Coronary artery (tissue), 2 donors: ENCODE measurements at regions not wholly inside any gene's neighbourhood (a gene's known extent, or its start where the extent isn't known, plus 50 kb on each side); places are given as distances from the start of the nearest gene placed in this dataset.
A peak's percentile ranks its signal among the peaks of the same experiment; 100 is the strongest.
"Not testable (repeated sequence)": the region's sequence is repeated elsewhere in the genome, so short reads cannot be mapped to it uniquely, and the experiment has no call there.

Experiments used
- DNase-seq: peaks from one replicate; pipeline ENCODE4 v3.0.0-alpha.2; 2017; ENCODE audit warnings: low spot score
- H3K27ac ChIP-seq, 2 donors: fragments of 200-600 bp; sonication (generic); one replicate each; pipeline ENCODE4 v1.5.1; 2016 to 2019
- H3K4me3 ChIP-seq: fragments of 200-600 bp; sonication (generic); 2 replicates; pipeline ENCODE4 v1.5.1; 2016; ENCODE audit warnings: mild to moderate bottlenecking, moderate library complexity
- CTCF ChIP-seq: fragments of 200-600 bp; sonication (generic); IDR thresholded peaks from one replicate; pipeline ENCODE4 v1.5.1; 2019; ENCODE audit warnings: antibody characterized with exemption

- no peak for TF ChIP-seq CTCF
- peak; percentile 43 for DNase-seq
- Histone ChIP-seq H3K27ac (no peak overlapping the region), H3K4me3 (no peak overlapping the region)
These were observed 4485.9 kb upstream of the OR11H1 start for GRCh38 chr22:11042116-11042515.

- DNase-seq, H3K4me3 ChIP-seq, H3K27ac ChIP-seq: not testable (repeated sequence)
These were observed 4484.7 kb upstream of the OR11H1 start for GRCh38 chr22:11043289-11043688.

- H3K4me3 ChIP-seq, DNase-seq, H3K27ac ChIP-seq: not testable (repeated sequence)
These were observed 4479.1 kb upstream of the OR11H1 start for GRCh38 chr22:11048884-11049283.

- peak; percentile 70 for DNase-seq
- not testable (repeated sequence) for H3K27ac ChIP-seq, H3K4me3 ChIP-seq
These were observed 4477.8 kb upstream of the OR11H1 start for GRCh38 chr22:11050226-11050625.

DNA sequence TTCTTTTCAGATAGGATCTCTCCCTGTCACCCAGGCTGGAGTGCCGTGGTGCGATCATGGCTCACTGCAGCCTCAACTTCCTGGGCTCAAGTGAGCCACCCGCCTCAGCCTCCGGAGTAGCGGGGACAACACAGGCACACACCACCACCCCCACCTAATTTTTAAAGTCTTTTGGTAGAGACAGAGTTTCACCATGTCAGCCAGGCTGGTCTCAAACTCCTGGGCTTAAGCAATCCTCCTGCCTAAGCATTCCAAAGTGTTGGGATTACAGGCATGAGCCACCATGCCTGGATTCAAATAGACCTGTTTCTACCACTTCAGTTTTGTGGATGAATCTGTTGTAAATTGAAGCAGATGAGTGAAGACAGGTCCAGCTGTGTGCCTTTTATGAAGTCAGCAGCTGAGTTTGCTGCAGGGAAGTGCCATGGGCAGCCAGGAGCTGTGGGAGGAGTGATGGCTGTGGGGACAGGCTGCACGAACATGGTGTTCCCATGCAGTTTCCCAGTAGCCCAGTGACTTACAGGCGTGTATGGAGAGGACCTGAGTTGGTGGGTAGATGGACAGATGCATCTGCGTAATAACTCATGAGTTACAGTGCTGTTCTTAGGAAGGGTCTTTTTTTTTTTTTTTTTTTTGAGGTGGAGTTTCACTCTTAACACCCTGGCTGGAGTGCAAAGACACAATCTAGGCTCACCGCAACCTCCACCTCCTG, 4476.4 kb upstream of the OR11H1 start:
- DNase-seq = peak; percentile 76
- not testable (repeated sequence) for H3K27ac ChIP-seq, H3K4me3 ChIP-seq

- not testable (repeated sequence) for H3K4me3 ChIP-seq, H3K27ac ChIP-seq
- peak; percentile 76 for DNase-seq
These were observed 4474.3 kb upstream of the OR11H1 start for GRCh38 chr22:11053403-11054344.

DNA sequence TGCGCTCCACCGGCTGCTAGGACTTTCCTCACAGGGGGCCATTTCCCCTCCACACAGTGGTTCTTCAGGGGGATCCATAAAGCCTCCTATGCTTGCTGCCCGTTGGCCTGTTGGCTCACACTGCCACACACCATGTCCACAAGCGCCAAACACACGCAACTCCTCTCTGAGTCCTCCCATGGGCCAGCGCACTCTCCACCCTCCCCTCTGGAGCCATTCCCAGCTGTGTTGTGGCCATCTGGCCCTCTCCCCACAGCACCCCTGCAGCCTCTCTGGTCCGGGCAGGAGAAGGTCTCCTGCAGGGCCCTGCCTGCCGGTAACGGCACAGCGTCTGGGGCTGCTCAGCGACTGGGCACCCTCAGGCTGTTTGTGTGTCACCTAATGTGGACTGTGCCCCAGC, 4473.3 kb upstream of the OR11H1 start:
- DNase-seq = peak; percentile 78

DNA sequence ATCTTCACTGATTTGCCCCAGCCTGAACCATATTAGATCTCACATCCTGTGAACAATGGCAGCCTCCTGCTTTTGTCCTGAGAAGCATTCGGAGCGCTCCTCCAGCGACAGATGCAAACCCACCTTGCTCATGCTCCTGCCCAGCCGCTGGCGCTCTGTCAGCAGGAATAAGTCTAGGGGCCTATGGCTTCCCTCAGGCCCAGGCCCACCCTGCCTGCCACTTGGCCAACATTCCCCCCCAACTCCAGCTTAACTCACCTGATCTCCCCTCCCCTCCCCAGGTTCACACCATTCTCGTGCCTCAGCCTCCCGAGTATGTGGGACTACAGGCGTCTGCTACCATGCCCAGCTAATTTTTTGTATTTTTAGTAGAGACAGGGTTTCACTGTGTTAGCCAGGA, 4472.8 kb upstream of the OR11H1 start:
- H3K27ac ChIP-seq, H3K4me3 ChIP-seq: not testable (repeated sequence)
- peak; percentile 77 for DNase-seq

More for the DNA sequence above, 4473.3 kb upstream of the OR11H1 start:
- not testable (repeated sequence) for H3K4me3 ChIP-seq, H3K27ac ChIP-seq

GRCh38 chr22:11057955-11058547, 4469.9 kb upstream of the OR11H1 start:
- H3K27ac ChIP-seq = not testable (repeated sequence)
- DNase-seq = peak; percentile 74

GRCh38 chr22:11059129-11059528, 4468.9 kb upstream of the OR11H1 start:
- H3K27ac ChIP-seq, H3K4me3 ChIP-seq: not testable (repeated sequence)
- DNase-seq = peak; percentile 71

More at GRCh38 chr22:11057955-11058547, 4469.9 kb upstream of the OR11H1 start:
- not testable (repeated sequence) for H3K4me3 ChIP-seq

GRCh38 chr22:11060797-11061196, 4467.2 kb upstream of the OR11H1 start:
- not testable (repeated sequence) for DNase-seq, H3K4me3 ChIP-seq, H3K27ac ChIP-seq

GRCh38 chr22:11062534-11062933, 4465.5 kb upstream of the OR11H1 start:
- not testable (repeated sequence) for H3K4me3 ChIP-seq, H3K27ac ChIP-seq
- peak; percentile 74 for DNase-seq

GRCh38 chr22:11063022-11063685, 4464.8 kb upstream of the OR11H1 start:
- DNase-seq = peak; percentile 71
- H3K27ac ChIP-seq, H3K4me3 ChIP-seq: not testable (repeated sequence)

- not testable (repeated sequence) for H3K27ac ChIP-seq, H3K4me3 ChIP-seq
- DNase-seq = peak; percentile 71
These were observed 4462.8 kb upstream of the OR11H1 start for GRCh38 chr22:11065210-11065609.

DNA sequence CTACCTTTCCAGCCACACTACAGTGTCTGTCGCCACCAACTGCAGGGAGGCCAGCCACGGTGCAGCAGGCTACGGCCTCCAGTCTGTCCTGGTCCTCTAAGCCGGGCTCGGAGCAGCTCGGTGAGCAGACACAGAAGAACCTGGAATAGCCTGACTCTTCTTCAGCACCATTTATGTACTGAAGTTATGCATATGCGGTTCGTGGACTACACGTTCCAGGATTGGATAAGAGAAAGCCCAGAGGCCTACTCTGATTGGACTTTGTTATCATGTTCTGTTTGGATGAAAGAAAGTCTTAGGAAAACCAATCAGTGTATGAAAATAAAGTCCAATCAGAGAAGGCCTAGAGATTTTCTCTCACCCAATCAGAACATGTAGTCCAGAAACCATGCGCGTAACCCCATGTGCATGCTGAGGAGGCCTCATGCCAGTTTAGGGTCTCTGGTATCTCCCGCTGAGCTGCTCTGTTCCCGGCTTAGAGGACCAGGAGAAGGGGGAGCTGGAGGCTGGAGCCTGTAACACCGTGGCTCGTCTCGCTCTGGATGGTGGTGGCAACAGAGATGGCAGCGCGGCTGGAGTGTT, 4462.0 kb upstream of the OR11H1 start:
- not testable (repeated sequence) for DNase-seq, H3K4me3 ChIP-seq, H3K27ac ChIP-seq
